GM19238 (cell line): ENCODE measurements at regions not wholly inside any gene's neighbourhood (a gene's known extent, or its start where the extent isn't known, plus 50 kb on each side); places are given as distances from the start of the nearest gene placed in this dataset.

Source experiments
- DNase-seq: peaks from one replicate; pipeline ENCODE4 v3.0.0; 2011; ENCODE audit warnings: low spot score; ENCODE audit not compliant: insufficient read length

- DNase-seq, result no peak
These were observed 166.4 kb upstream of the ADGRL2 start for GRCh38 chr1:81634294-81634693.

- DNase-seq, result no peak
These were observed 181.6 kb upstream of the ADGRL2 start for GRCh38 chr1:81619156-81619555.

GRCh38 chr1:81618376-81618775, 182.4 kb upstream of the ADGRL2 start:
- no peak for DNase-seq

- DNase-seq, result no peak
These were observed 183.3 kb upstream of the ADGRL2 start for GRCh38 chr1:81617308-81617967.

- DNase-seq, result no peak
These were observed 186.9 kb upstream of the ADGRL2 start for GRCh38 chr1:81613803-81614202.

GRCh38 chr1:81607924-81608323, 192.8 kb upstream of the ADGRL2 start:
- no peak for DNase-seq

- DNase-seq, result no peak
These were observed 193.6 kb upstream of the ADGRL2 start for GRCh38 chr1:81607086-81607485.

GRCh38 chr1:81606656-81607055, 194.1 kb upstream of the ADGRL2 start:
- no peak for DNase-seq

- no peak for DNase-seq
These were observed 195.7 kb upstream of the ADGRL2 start for GRCh38 chr1:81605023-81605422.

GRCh38 chr1:81600878-81601622, 199.7 kb upstream of the ADGRL2 start:
- no peak for DNase-seq

- no peak for DNase-seq
These were observed 200.4 kb upstream of the ADGRL2 start for GRCh38 chr1:81600363-81600762.

- DNase-seq, result no peak
These were observed 202.1 kb upstream of the ADGRL2 start for GRCh38 chr1:81598623-81599022.

- no peak for DNase-seq
These were observed 202.9 kb upstream of the ADGRL2 start for GRCh38 chr1:81597720-81598426.

- no peak for DNase-seq
These were observed 204.4 kb upstream of the ADGRL2 start for GRCh38 chr1:81596341-81596740.

- DNase-seq, result no peak
These were observed 206.5 kb upstream of the ADGRL2 start for GRCh38 chr1:81594206-81594605.

GRCh38 chr1:81592233-81592632, 208.5 kb upstream of the ADGRL2 start:
- DNase-seq, result no peak

- DNase-seq, result no peak
These were observed 210.6 kb upstream of the ADGRL2 start for GRCh38 chr1:81590171-81590570.

- DNase-seq, result no peak
These were observed 212.6 kb upstream of the ADGRL2 start for GRCh38 chr1:81588149-81588548.

- DNase-seq, result no peak
These were observed 213.3 kb upstream of the ADGRL2 start for GRCh38 chr1:81587426-81587825.

- DNase-seq, result no peak
These were observed 215.4 kb upstream of the ADGRL2 start for GRCh38 chr1:81585371-81585770.

- no peak for DNase-seq
These were observed 216.3 kb upstream of the ADGRL2 start for GRCh38 chr1:81584398-81584797.

GRCh38 chr1:81583878-81584277, 216.9 kb upstream of the ADGRL2 start:
- no peak for DNase-seq
